Upper lobe of left lung (tissue), 4 donors: ENCODE measurements at regions not wholly inside any gene's neighbourhood (a gene's known extent, or its start where the extent isn't known, plus 50 kb on each side); places are given as distances from the start of the nearest gene placed in this dataset.

Experiments used
- POLR2A ChIP-seq, 4 donors: fragments of 450-650 bp; IDR thresholded peaks; one replicate each; pipeline ENCODE4 v1.5.1; 2016 to 2017; ENCODE audit warnings: antibody characterized with exemption in 4 of 4, mild to moderate bottlenecking in 2 of 4
- POLR2AphosphoS5 ChIP-seq, 2 donors: sonication (generic); formaldehyde crosslinking; IDR thresholded peaks; one replicate each; pipeline ENCODE4 v1.5.1; 2017; ENCODE audit warnings: antibody characterized with exemption in 2 of 2
- TF ChIP-seq, protein P1 (sequence below), 6 experiments: fragments of 450-650 bp in 4 of 6; fragments of 200-600 bp in 2 of 6; sonication (generic) in 2 of 6; IDR thresholded peaks; one replicate each; pipeline ENCODE4 v1.5.1; 2016 to 2019; ENCODE audit warnings: antibody characterized with exemption in 6 of 6

DNA sequence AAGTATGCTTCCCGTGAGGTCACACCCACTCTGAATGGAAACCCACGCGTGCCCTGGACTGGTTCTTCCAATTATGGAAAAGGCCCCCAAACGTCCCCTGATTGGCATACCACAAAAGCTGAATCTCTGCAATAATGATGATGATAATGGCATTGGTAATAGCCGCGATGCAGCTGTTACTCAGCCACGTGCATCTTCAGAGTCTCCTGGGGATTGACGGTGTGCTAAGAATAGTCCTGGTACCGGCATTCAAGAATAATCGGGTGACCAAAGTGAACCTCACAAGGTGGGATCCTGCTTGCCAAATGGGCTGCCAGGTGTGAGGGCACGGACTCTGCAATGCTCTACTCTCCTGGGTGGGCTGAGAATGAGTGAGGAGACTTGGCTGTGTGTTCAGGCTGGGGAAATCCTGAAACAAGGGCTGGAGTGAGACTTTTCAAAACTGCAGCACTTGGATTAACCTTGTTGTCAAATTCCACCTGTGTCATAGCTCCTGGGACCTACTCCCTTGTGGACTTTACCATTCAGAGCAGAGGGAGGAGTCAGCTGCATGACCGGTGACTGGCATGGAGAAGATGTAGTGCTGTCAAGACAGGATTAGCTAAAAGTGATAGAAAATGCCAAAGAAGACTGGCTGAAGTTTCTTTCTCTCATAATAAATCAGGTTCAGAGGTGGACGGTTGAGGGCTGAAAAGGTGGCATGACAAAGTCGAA, 615.4 kb downstream of the MID1IP1 start:
- TF ChIP-seq, protein P1, sequence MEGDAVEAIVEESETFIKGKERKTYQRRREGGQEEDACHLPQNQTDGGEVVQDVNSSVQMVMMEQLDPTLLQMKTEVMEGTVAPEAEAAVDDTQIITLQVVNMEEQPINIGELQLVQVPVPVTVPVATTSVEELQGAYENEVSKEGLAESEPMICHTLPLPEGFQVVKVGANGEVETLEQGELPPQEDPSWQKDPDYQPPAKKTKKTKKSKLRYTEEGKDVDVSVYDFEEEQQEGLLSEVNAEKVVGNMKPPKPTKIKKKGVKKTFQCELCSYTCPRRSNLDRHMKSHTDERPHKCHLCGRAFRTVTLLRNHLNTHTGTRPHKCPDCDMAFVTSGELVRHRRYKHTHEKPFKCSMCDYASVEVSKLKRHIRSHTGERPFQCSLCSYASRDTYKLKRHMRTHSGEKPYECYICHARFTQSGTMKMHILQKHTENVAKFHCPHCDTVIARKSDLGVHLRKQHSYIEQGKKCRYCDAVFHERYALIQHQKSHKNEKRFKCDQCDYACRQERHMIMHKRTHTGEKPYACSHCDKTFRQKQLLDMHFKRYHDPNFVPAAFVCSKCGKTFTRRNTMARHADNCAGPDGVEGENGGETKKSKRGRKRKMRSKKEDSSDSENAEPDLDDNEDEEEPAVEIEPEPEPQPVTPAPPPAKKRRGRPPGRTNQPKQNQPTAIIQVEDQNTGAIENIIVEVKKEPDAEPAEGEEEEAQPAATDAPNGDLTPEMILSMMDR (IDR thresholded peaks at IDR 0.05) = no peak
- no peak for TF ChIP-seq POLR2A (IDR thresholded peaks at IDR 0.05)
- TF ChIP-seq POLR2AphosphoS5 (IDR thresholded peaks at IDR 0.05) = no peak
